ENCODE measurements at regions not wholly inside any gene's neighbourhood (a gene's known extent, or its start where the extent isn't known, plus 50 kb on each side); places are given as distances from the start of the nearest gene placed in this dataset.

DNA sequence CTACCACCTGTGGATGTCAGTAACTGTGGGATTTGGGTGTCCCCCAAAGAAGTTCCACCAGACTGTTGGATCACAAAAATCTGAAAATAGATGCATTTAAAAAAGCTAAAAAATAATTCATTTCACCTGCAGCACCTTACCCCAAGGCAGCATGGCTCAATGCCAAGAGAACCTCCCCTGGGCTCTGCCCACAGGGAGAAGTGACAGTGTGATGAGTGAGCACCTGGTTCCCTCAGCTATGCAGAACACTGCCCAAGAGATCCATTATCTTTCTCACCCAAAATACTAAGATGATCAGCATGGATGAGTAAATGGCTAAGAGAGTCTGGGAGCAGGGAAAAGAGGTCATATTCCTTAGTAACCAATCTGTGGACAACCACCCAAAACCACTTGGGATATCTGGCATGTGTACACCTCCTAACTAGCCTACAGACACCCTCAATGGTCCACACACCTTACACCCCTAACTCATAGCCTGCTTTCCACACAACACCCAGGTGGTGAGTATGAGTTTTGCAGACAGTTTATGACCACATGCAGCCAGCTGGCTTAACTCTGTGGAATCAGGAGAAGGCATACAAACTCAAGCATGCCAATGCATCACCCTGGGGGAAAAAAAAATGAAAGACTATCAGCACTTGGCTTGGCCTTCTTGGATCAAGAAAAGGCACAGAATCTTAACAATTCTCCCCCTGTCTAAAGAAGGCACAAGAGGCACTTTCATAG is 416.5 kb upstream of the SMIM31 start:
- TF ChIP-seq, protein P1, sequence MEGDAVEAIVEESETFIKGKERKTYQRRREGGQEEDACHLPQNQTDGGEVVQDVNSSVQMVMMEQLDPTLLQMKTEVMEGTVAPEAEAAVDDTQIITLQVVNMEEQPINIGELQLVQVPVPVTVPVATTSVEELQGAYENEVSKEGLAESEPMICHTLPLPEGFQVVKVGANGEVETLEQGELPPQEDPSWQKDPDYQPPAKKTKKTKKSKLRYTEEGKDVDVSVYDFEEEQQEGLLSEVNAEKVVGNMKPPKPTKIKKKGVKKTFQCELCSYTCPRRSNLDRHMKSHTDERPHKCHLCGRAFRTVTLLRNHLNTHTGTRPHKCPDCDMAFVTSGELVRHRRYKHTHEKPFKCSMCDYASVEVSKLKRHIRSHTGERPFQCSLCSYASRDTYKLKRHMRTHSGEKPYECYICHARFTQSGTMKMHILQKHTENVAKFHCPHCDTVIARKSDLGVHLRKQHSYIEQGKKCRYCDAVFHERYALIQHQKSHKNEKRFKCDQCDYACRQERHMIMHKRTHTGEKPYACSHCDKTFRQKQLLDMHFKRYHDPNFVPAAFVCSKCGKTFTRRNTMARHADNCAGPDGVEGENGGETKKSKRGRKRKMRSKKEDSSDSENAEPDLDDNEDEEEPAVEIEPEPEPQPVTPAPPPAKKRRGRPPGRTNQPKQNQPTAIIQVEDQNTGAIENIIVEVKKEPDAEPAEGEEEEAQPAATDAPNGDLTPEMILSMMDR (IDR thresholded peaks at IDR 0.05) = no peak
- no peak for TF ChIP-seq TP53 (CRISPR knock-in tag; IDR thresholded peaks at IDR 0.05)
- TF ChIP-seq ZNF263 (CRISPR knock-in tag; IDR thresholded peaks at IDR 0.05; ENCODE audit: low read depth) = no peak
- TF ChIP-seq, protein P2, sequence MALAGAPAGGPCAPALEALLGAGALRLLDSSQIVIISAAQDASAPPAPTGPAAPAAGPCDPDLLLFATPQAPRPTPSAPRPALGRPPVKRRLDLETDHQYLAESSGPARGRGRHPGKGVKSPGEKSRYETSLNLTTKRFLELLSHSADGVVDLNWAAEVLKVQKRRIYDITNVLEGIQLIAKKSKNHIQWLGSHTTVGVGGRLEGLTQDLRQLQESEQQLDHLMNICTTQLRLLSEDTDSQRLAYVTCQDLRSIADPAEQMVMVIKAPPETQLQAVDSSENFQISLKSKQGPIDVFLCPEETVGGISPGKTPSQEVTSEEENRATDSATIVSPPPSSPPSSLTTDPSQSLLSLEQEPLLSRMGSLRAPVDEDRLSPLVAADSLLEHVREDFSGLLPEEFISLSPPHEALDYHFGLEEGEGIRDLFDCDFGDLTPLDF (CRISPR knock-in tag; IDR thresholded peaks at IDR 0.05) = no peak
- TF ChIP-seq TEAD1 (CRISPR knock-in tag; IDR thresholded peaks at IDR 0.05) = no peak
- TF ChIP-seq ATF1 (CRISPR knock-in tag; IDR thresholded peaks at IDR 0.05) = no peak
- no peak for TF ChIP-seq IRF1 (CRISPR knock-in tag; IDR thresholded peaks at IDR 0.05)
- TF ChIP-seq JUN (CRISPR knock-in tag; IDR thresholded peaks at IDR 0.05) = no peak
- TF ChIP-seq, protein P3, sequence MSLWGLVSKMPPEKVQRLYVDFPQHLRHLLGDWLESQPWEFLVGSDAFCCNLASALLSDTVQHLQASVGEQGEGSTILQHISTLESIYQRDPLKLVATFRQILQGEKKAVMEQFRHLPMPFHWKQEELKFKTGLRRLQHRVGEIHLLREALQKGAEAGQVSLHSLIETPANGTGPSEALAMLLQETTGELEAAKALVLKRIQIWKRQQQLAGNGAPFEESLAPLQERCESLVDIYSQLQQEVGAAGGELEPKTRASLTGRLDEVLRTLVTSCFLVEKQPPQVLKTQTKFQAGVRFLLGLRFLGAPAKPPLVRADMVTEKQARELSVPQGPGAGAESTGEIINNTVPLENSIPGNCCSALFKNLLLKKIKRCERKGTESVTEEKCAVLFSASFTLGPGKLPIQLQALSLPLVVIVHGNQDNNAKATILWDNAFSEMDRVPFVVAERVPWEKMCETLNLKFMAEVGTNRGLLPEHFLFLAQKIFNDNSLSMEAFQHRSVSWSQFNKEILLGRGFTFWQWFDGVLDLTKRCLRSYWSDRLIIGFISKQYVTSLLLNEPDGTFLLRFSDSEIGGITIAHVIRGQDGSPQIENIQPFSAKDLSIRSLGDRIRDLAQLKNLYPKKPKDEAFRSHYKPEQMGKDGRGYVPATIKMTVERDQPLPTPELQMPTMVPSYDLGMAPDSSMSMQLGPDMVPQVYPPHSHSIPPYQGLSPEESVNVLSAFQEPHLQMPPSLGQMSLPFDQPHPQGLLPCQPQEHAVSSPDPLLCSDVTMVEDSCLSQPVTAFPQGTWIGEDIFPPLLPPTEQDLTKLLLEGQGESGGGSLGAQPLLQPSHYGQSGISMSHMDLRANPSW (CRISPR knock-in tag; conservative IDR thresholded peaks at IDR 0.05; ENCODE audit: low read depth) = no peak
- TF ChIP-seq NR3C1 (CRISPR knock-in tag; conservative IDR thresholded peaks at IDR 0.05; ENCODE audit: low read depth) = no peak

Data from WTC11 (cell line).